ENCODE measurements at regions not wholly inside any gene's neighbourhood (a gene's known extent, or its start where the extent isn't known, plus 50 kb on each side); places are given as distances from the start of the nearest gene placed in this dataset.
"Not testable (repeated sequence)": the region's sequence is repeated elsewhere in the genome, so short reads cannot be mapped to it uniquely, and the experiment has no call there.

- not testable (repeated sequence) for TF ChIP-seq EZH2 (IDR thresholded peaks at IDR 0.05; ENCODE audit: borderline replicate concordance, low read depth, low read length, poor library complexity, severe bottlenecking); CTCF (conservative IDR thresholded peaks at IDR 0.05; ENCODE audit: low read depth, low read length)
These were observed 280.7 kb downstream of the TFAP2A start for GRCh38 chr6:10134185-10134584.

Data from A673 (cell line).